Central memory CD8-positive, alpha-beta T cell (primary cell): ENCODE measurements at regions not wholly inside any gene's neighbourhood (a gene's known extent, or its start where the extent isn't known, plus 50 kb on each side); places are given as distances from the start of the nearest gene placed in this dataset.
"Not testable (repeated sequence)": the region's sequence is repeated elsewhere in the genome, so short reads cannot be mapped to it uniquely, and the experiment has no call there.

Experiments used
- ATAC-seq: fragments of 150-1000 bp; cut with Tn5 transposase; replicated peaks from 2 replicates; pipeline ENCODE4 v1.10.0; 2022; ENCODE audit warnings: mild to moderate bottlenecking, moderate FRiP score, moderate number of reproducible peaks; ENCODE audit not compliant: poor library complexity, severe bottlenecking; ENCODE audit errors: extremely low read depth
- DNase-seq, 2 donors: peaks; one replicate each; pipeline ENCODE4 v3.0.0; 2021; ENCODE audit warnings: low spot score in 2 of 2
- H3K27ac Mint-ChIP-seq: one replicate; pipeline ENCODE4 v1.8.0; 2022; ENCODE audit warnings: low read depth, mild to moderate bottlenecking, moderate library complexity, mixed read lengths
- H3K27me3 Mint-ChIP-seq: one replicate; pipeline ENCODE4 v1.8.0; 2022; ENCODE audit warnings: mixed read lengths
- H3K36me3 Mint-ChIP-seq: one replicate; pipeline ENCODE4 v1.8.0; 2022; ENCODE audit warnings: mild to moderate bottlenecking, moderate library complexity, mixed read lengths; ENCODE audit not compliant: insufficient read depth
- H3K4me1 Mint-ChIP-seq: one replicate; pipeline ENCODE4 v1.8.0; 2022; ENCODE audit warnings: mixed read lengths
- H3K4me3 Mint-ChIP-seq: one replicate; pipeline ENCODE4 v1.8.0; 2022; ENCODE audit warnings: mild to moderate bottlenecking, moderate library complexity, mixed read lengths
- H3K9me3 Mint-ChIP-seq: one replicate; pipeline ENCODE4 v1.8.0; 2022; ENCODE audit warnings: mixed read lengths

GRCh38 chr6:166853371-166854325, 102.7 kb downstream of the RNASET2 start:
- no peaks in the 10 kb centered on the region for H3K9me3 Mint-ChIP-seq
- ATAC-seq (no peak), DNase-seq (no peak)
- peaks cover 2% of the 10 kb centered on the region for H3K36me3 Mint-ChIP-seq
- H3K4me1 Mint-ChIP-seq = no peaks in the 10 kb centered on the region
- no peak overlapping the region for H3K4me3 Mint-ChIP-seq
- no peak overlapping the region for H3K27ac Mint-ChIP-seq
- H3K27me3 Mint-ChIP-seq = no peaks in the 10 kb centered on the region

- Mint-ChIP-seq H3K9me3 (no peaks in the 10 kb centered on the region), H3K36me3 (peaks cover 2% of the 10 kb centered on the region), H3K27ac (no peak overlapping the region), H3K4me1 (no peaks in the 10 kb centered on the region), H3K4me3 (no peak overlapping the region), H3K27me3 (no peaks in the 10 kb centered on the region)
- ATAC-seq = no peak
- no peak for DNase-seq
Measured at GRCh38 chr6:166852451-166852975, 103.8 kb downstream of the RNASET2 start.

- DNase-seq (no peak), ATAC-seq (no peak)
- Mint-ChIP-seq H3K27ac (no peak overlapping the region), H3K9me3 (no peaks in the 10 kb centered on the region), H3K4me1 (no peaks in the 10 kb centered on the region), H3K36me3 (peaks cover 2% of the 10 kb centered on the region), H3K27me3 (no peaks in the 10 kb centered on the region), H3K4me3 (no peak overlapping the region)
Measured at GRCh38 chr6:166851911-166852310, 104.4 kb downstream of the RNASET2 start.

GRCh38 chr6:166851426-166851825, 104.9 kb downstream of the RNASET2 start:
- H3K27ac Mint-ChIP-seq = no peak overlapping the region
- no peaks in the 10 kb centered on the region for H3K9me3 Mint-ChIP-seq
- no peak for DNase-seq
- H3K4me1 Mint-ChIP-seq = no peaks in the 10 kb centered on the region
- no peak overlapping the region for H3K4me3 Mint-ChIP-seq
- ATAC-seq = no peak
- no peaks in the 10 kb centered on the region for H3K27me3 Mint-ChIP-seq
- peaks cover 2% of the 10 kb centered on the region for H3K36me3 Mint-ChIP-seq

GRCh38 chr6:166850677-166851076, 105.7 kb downstream of the RNASET2 start:
- peaks cover 2% of the 10 kb centered on the region for H3K36me3 Mint-ChIP-seq
- DNase-seq (no peak), ATAC-seq (no peak)
- H3K4me1 Mint-ChIP-seq = no peaks in the 10 kb centered on the region
- H3K4me3 Mint-ChIP-seq = no peak overlapping the region
- no peaks in the 10 kb centered on the region for H3K9me3 Mint-ChIP-seq
- no peak overlapping the region for H3K27ac Mint-ChIP-seq
- H3K27me3 Mint-ChIP-seq = no peaks in the 10 kb centered on the region

- Mint-ChIP-seq H3K4me3 (no peak overlapping the region), H3K36me3 (peaks cover 2% of the 10 kb centered on the region), H3K27me3 (peaks cover 6% of the 10 kb centered on the region), H3K9me3 (no peaks in the 10 kb centered on the region), H3K4me1 (no peaks in the 10 kb centered on the region), H3K27ac (no peak overlapping the region)
- no peak for ATAC-seq
- no peak for DNase-seq
Measured at GRCh38 chr6:166849749-166850183, 106.6 kb downstream of the RNASET2 start.

- ATAC-seq (no peak), DNase-seq (no peak)
- Mint-ChIP-seq H3K27me3 (peaks cover 12% of the 10 kb centered on the region), H3K27ac (no peak overlapping the region), H3K4me3 (no peak overlapping the region), H3K4me1 (no peaks in the 10 kb centered on the region), H3K9me3 (no peaks in the 10 kb centered on the region), H3K36me3 (peaks cover 2% of the 10 kb centered on the region)
Measured at GRCh38 chr6:166848979-166849748, 107.2 kb downstream of the RNASET2 start.

- H3K4me1 Mint-ChIP-seq, DNase-seq, H3K4me3 Mint-ChIP-seq, H3K36me3 Mint-ChIP-seq, ATAC-seq, H3K9me3 Mint-ChIP-seq, H3K27ac Mint-ChIP-seq: not testable (repeated sequence)
- H3K27me3 Mint-ChIP-seq = peaks cover 21% of the 10 kb centered on the region
Measured at GRCh38 chr6:166846446-166847142, 109.8 kb downstream of the RNASET2 start.

GRCh38 chr6:166842607-166843006, 113.7 kb downstream of the RNASET2 start:
- Mint-ChIP-seq H3K27me3 (peaks cover 21% of the 10 kb centered on the region), H3K4me1 (no peaks in the 10 kb centered on the region), H3K27ac (no peak overlapping the region), H3K4me3 (no peak overlapping the region), H3K36me3 (no peaks in the 10 kb centered on the region), H3K9me3 (no peaks in the 10 kb centered on the region)
- ATAC-seq (no peak), DNase-seq (no peak)

GRCh38 chr6:166841216-166841615, 115.1 kb downstream of the RNASET2 start:
- ATAC-seq = no peak
- H3K27me3 Mint-ChIP-seq = peaks cover 21% of the 10 kb centered on the region
- H3K4me1 Mint-ChIP-seq = no peaks in the 10 kb centered on the region
- H3K36me3 Mint-ChIP-seq = no peaks in the 10 kb centered on the region
- no peak overlapping the region for H3K27ac Mint-ChIP-seq
- no peaks in the 10 kb centered on the region for H3K9me3 Mint-ChIP-seq
- H3K4me3 Mint-ChIP-seq = no peak overlapping the region
- no peak for DNase-seq

- no peaks in the 10 kb centered on the region for H3K9me3 Mint-ChIP-seq
- no peak for ATAC-seq
- H3K36me3 Mint-ChIP-seq = no peaks in the 10 kb centered on the region
- no peak overlapping the region for H3K4me3 Mint-ChIP-seq
- H3K27ac Mint-ChIP-seq = no peak overlapping the region
- H3K4me1 Mint-ChIP-seq = no peaks in the 10 kb centered on the region
- H3K27me3 Mint-ChIP-seq = peaks cover 12% of the 10 kb centered on the region
- DNase-seq = no peak
Measured at GRCh38 chr6:166839569-166839968, 116.8 kb downstream of the RNASET2 start.

- no peak overlapping the region for H3K4me3 Mint-ChIP-seq
- no peaks in the 10 kb centered on the region for H3K4me1 Mint-ChIP-seq
- H3K27ac Mint-ChIP-seq = no peak overlapping the region
- no peak for DNase-seq
- no peak for ATAC-seq
- peaks cover 7% of the 10 kb centered on the region for H3K27me3 Mint-ChIP-seq
- H3K9me3 Mint-ChIP-seq = no peaks in the 10 kb centered on the region
- no peaks in the 10 kb centered on the region for H3K36me3 Mint-ChIP-seq
Measured at GRCh38 chr6:166838987-166839386, 117.4 kb downstream of the RNASET2 start.
